ENCODE measurements at regions not wholly inside any gene's neighbourhood (a gene's known extent, or its start where the extent isn't known, plus 50 kb on each side); places are given as distances from the start of the nearest gene placed in this dataset.
A peak's percentile ranks its signal among the peaks of the same experiment; 100 is the strongest.

GRCh38 chr6:44661221-44662008, 273.9 kb downstream of the CDC5L start:
- DNase-seq (ENCODE audit: low read depth), result peak; percentile 94

GRCh38 chr6:44662461-44663121, 275.1 kb downstream of the CDC5L start:
- DNase-seq (ENCODE audit: low read depth), result no peak

GRCh38 chr6:44663860-44664634, 276.5 kb downstream of the CDC5L start:
- DNase-seq (ENCODE audit: low read depth), result no peak

- DNase-seq (ENCODE audit: low read depth), result no peak
Observed at GRCh38 chr6:44664716-44665115, 277.2 kb downstream of the CDC5L start.

- DNase-seq (ENCODE audit: low read depth), result no peak
Observed at GRCh38 chr6:44665143-44665542, 277.6 kb downstream of the CDC5L start.

- no peak for DNase-seq (ENCODE audit: low read depth)
Observed at GRCh38 chr6:44665683-44666082, 278.2 kb downstream of the CDC5L start.

- DNase-seq (ENCODE audit: low read depth), result no peak
Observed at GRCh38 chr6:44666324-44666723, 278.8 kb downstream of the CDC5L start.

GRCh38 chr6:44667226-44667625, 279.7 kb downstream of the CDC5L start:
- peak; percentile 91 for DNase-seq (ENCODE audit: low read depth)

- DNase-seq (ENCODE audit: low read depth), result no peak
Observed at GRCh38 chr6:44667668-44668390, 280.3 kb downstream of the CDC5L start.

GRCh38 chr6:44668391-44668930, 281.0 kb downstream of the CDC5L start:
- no peak for DNase-seq (ENCODE audit: low read depth)

GRCh38 chr6:44668976-44669934, 281.7 kb downstream of the CDC5L start:
- no peak for DNase-seq (ENCODE audit: low read depth)

- DNase-seq (ENCODE audit: low read depth), result no peak
Observed at GRCh38 chr6:44670146-44670545, 282.6 kb downstream of the CDC5L start.

- DNase-seq (ENCODE audit: low read depth), result no peak
Observed at GRCh38 chr6:44671333-44671732, 283.8 kb downstream of the CDC5L start.

- no peak for DNase-seq (ENCODE audit: low read depth)
Observed at GRCh38 chr6:44672086-44672485, 284.6 kb downstream of the CDC5L start.

GRCh38 chr6:44672841-44673240, 285.3 kb downstream of the CDC5L start:
- DNase-seq (ENCODE audit: low read depth), result no peak

- DNase-seq (ENCODE audit: low read depth), result no peak
Observed at GRCh38 chr6:44674226-44675155, 287.0 kb downstream of the CDC5L start.

GRCh38 chr6:44675449-44675848, 287.9 kb downstream of the CDC5L start:
- DNase-seq (ENCODE audit: low read depth), result no peak

- no peak for DNase-seq (ENCODE audit: low read depth)
Observed at GRCh38 chr6:44676246-44676790, 288.8 kb downstream of the CDC5L start.

GRCh38 chr6:44676826-44677433, 289.4 kb downstream of the CDC5L start:
- no peak for DNase-seq (ENCODE audit: low read depth)
